ENCODE measurements at regions not wholly inside any gene's neighbourhood (a gene's known extent, or its start where the extent isn't known, plus 50 kb on each side); places are given as distances from the start of the nearest gene placed in this dataset.

DNA sequence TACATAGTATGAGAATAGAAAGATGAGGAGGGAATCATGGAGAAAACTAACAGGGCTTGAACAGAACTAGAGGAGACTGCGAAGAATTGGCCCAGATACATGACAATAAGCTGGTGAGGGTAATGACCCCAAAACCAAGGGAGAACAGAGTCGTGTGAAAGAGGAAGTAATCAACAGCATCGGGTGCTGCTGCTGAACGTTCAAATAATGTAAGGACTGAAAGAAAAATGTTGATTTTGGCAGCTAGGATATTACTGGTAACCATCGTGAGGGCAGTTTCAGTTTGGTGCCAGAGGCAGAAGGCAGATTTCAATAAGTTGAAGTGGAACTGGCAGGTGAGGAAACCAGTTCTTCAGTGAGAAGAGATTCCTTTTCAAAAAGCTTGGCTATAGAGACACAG is 66.8 kb upstream of the SMC2 start:
- DNase-seq (ENCODE audit: low read depth) = no peak
- in situ Hi-C loops (cut with HindIII; ENCODE audit: low pct_unique_long_range_greater_than_20kb, low sequenced_read_pairs) = no loop called here

DNA sequence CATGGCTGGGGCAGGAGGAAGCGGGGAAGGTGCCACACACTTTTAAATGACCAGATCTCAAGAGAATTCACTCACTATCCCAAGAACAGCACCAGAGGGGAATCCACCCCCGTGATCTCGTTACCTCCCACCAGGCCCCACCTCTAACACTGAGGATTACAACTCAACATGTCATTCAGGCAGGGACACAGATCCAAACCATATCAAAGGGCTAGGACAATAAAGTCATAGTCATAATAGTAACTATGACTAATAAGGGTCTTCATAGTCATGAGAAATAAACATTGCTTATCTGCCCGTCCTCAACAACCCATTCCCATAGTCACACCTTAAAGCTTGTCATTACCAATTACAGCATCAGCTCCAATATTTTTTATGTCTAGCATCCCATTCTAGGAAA is 65.3 kb upstream of the SMC2 start:
- in situ Hi-C loops (cut with HindIII; ENCODE audit: low pct_unique_long_range_greater_than_20kb, low sequenced_read_pairs) = no loop called here
- DNase-seq (ENCODE audit: low read depth) = no peak

Data from Caki2 (cell line).